ENCODE measurements at regions not wholly inside any gene's neighbourhood (a gene's known extent, or its start where the extent isn't known, plus 50 kb on each side); places are given as distances from the start of the nearest gene placed in this dataset.

DNA sequence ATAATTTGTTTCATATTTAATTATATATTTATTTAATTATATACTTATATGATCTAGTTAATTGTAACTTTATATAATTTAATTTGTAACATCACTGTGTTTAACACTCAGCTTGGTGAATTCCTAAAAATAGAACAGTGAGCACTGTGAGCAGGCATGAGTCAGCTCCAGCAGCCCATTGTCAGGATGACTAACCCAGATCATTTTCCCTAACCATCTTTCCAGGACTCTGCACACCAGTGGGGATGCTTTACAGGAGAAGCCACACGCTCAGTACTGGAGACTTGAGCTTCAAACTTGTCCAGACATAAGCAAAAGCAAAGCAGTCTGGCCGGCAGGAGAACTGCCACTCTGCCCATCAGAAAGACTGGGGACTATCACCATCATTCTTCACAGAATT, 446.2 kb upstream of the TRPC7 start:
- H3K9me3 ChIP-seq, result no peaks in the 10 kb centered on the region
- H3K27me3 ChIP-seq, result no peaks in the 10 kb centered on the region
- no peaks in the 10 kb centered on the region for H3K4me1 ChIP-seq
- TF ChIP-seq EP300 (IDR thresholded peaks at IDR 0.05), result no peak
- TF ChIP-seq POLR2AphosphoS5 (IDR thresholded peaks at IDR 0.05), result no peak
- no peak for TF ChIP-seq POLR2A (IDR thresholded peaks at IDR 0.05)
- TF ChIP-seq, protein P1, sequence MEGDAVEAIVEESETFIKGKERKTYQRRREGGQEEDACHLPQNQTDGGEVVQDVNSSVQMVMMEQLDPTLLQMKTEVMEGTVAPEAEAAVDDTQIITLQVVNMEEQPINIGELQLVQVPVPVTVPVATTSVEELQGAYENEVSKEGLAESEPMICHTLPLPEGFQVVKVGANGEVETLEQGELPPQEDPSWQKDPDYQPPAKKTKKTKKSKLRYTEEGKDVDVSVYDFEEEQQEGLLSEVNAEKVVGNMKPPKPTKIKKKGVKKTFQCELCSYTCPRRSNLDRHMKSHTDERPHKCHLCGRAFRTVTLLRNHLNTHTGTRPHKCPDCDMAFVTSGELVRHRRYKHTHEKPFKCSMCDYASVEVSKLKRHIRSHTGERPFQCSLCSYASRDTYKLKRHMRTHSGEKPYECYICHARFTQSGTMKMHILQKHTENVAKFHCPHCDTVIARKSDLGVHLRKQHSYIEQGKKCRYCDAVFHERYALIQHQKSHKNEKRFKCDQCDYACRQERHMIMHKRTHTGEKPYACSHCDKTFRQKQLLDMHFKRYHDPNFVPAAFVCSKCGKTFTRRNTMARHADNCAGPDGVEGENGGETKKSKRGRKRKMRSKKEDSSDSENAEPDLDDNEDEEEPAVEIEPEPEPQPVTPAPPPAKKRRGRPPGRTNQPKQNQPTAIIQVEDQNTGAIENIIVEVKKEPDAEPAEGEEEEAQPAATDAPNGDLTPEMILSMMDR (IDR thresholded peaks at IDR 0.05), result no peak
- H3K36me3 ChIP-seq, result no peaks in the 10 kb centered on the region
- 65% methylated on average over 2 of the region's 2 CpGs for WGBS
- DNase-seq (ENCODE audit: low spot score in 2 of 2), result no peak
- H3K27ac ChIP-seq, result no peak overlapping the region
- H3K4me3 ChIP-seq, result no peak overlapping the region

DNA sequence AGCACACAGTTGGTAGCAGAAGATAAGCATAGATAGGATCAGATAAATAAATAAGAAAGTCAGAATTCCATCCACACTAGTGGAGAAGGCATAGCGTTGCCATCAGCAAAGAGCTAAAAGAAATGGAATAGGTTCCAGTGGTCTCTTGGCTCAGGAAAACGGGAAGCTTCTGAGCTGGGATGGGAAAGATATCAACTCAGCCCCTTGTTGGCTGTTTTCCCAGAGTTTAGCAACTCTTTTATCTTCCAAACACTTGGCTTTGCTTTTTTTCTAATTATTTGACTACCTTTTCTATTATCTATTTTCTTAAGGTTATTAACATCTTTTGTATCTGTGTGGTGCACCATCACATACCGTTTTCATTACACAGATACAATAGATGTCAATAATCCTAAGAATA, 445.7 kb upstream of the TRPC7 start:
- no peak for DNase-seq (ENCODE audit: low spot score in 2 of 2)
- Histone ChIP-seq H3K27ac (no peak overlapping the region), H3K27me3 (no peaks in the 10 kb centered on the region), H3K4me1 (no peaks in the 10 kb centered on the region), H3K36me3 (no peaks in the 10 kb centered on the region), H3K9me3 (no peaks in the 10 kb centered on the region), H3K4me3 (no peak overlapping the region)
- TF ChIP-seq POLR2A (IDR thresholded peaks at IDR 0.05) (no peak), POLR2AphosphoS5 (IDR thresholded peaks at IDR 0.05) (no peak), EP300 (IDR thresholded peaks at IDR 0.05) (no peak)
- TF ChIP-seq, protein P1 (IDR thresholded peaks at IDR 0.05), result no peak
- 55% methylated on average over 3 of the region's 3 CpGs for WGBS

GRCh38 chr5:136810261-136810801, 445.0 kb upstream of the TRPC7 start:
- no peak overlapping the region for H3K27ac ChIP-seq
- DNase-seq (ENCODE audit: low spot score in 2 of 2), result no peak
- no peaks in the 10 kb centered on the region for H3K4me1 ChIP-seq
- no peaks in the 10 kb centered on the region for H3K27me3 ChIP-seq
- no peaks in the 10 kb centered on the region for H3K9me3 ChIP-seq
- WGBS, result 61% methylated on average over 5 of the region's 5 CpGs
- TF ChIP-seq, protein P1 (IDR thresholded peaks at IDR 0.05), result no peak
- TF ChIP-seq POLR2AphosphoS5 (IDR thresholded peaks at IDR 0.05), result no peak
- TF ChIP-seq EP300 (IDR thresholded peaks at IDR 0.05), result no peak
- no peak for TF ChIP-seq POLR2A (IDR thresholded peaks at IDR 0.05)
- no peaks in the 10 kb centered on the region for H3K36me3 ChIP-seq
- no peak overlapping the region for H3K4me3 ChIP-seq

GRCh38 chr5:136809382-136809781, 444.0 kb upstream of the TRPC7 start:
- H3K4me1 ChIP-seq, result no peaks in the 10 kb centered on the region
- no peak overlapping the region for H3K4me3 ChIP-seq
- no peak for DNase-seq (ENCODE audit: low spot score in 2 of 2)
- no peaks in the 10 kb centered on the region for H3K9me3 ChIP-seq
- no peaks in the 10 kb centered on the region for H3K27me3 ChIP-seq
- H3K27ac ChIP-seq, result no peak overlapping the region
- no peaks in the 10 kb centered on the region for H3K36me3 ChIP-seq
- TF ChIP-seq EP300 (IDR thresholded peaks at IDR 0.05) (no peak), POLR2AphosphoS5 (IDR thresholded peaks at IDR 0.05) (no peak), POLR2A (IDR thresholded peaks at IDR 0.05) (no peak)
- TF ChIP-seq, protein P1 (IDR thresholded peaks at IDR 0.05), result no peak
- 76% methylated on average over 1 of the region's 1 CpG for WGBS

DNA sequence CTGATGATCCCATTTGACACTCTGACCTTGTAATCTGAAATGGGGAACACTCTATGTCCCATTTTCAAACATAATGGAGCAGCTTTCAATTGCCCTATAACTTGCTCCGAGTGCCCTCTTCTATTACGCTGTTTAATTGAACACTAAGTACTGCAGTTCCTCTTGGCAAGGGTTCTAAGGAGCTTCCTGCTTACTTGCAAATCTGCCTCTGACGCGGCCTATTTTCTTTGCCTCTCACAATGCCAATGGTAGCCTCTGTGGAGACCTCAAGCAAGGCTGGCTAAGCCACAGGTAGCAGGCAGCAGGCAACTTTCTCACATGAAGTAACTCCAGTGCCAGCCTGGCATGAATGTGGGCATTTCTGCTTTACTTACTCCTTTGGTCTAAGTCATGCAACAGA, 443.4 kb upstream of the TRPC7 start:
- no peak for DNase-seq (ENCODE audit: low spot score in 2 of 2)
- H3K4me3 ChIP-seq, result no peak overlapping the region
- no peaks in the 10 kb centered on the region for H3K36me3 ChIP-seq
- WGBS, result 89% methylated on average over 4 of the region's 4 CpGs
- TF ChIP-seq, protein P1 (IDR thresholded peaks at IDR 0.05), result no peak
- TF ChIP-seq EP300 (IDR thresholded peaks at IDR 0.05) (no peak), POLR2A (IDR thresholded peaks at IDR 0.05) (no peak), POLR2AphosphoS5 (IDR thresholded peaks at IDR 0.05) (no peak)
- H3K9me3 ChIP-seq, result no peaks in the 10 kb centered on the region
- H3K27ac ChIP-seq, result no peak overlapping the region
- H3K4me1 ChIP-seq, result no peaks in the 10 kb centered on the region
- H3K27me3 ChIP-seq, result no peaks in the 10 kb centered on the region
